Panc1 (cell line): ENCODE measurements at regions not wholly inside any gene's neighbourhood (a gene's known extent, or its start where the extent isn't known, plus 50 kb on each side); places are given as distances from the start of the nearest gene placed in this dataset.

ENCODE experiments used
- ATAC-seq: fragments of 200-7000 bp; cut with Tn5 transposase; 2 replicates; pipeline ENCODE4 v1.9.1; 2020; ENCODE audit warnings: mild to moderate bottlenecking, moderate library complexity
- BruUV-seq: library from RNA; stranded (reverse); fragments of 400-500 nt; replicated peaks from 2 replicates; lab custom pipeline; 2021; lab: Mats Ljungman, UMichigan
- CTCF ChIA-PET: fragments of 300-600 bp; sonication (Branson Sonifier 250); formaldehyde crosslinking; loops from one replicate; lab custom pipeline; 2022; ENCODE audit warnings: antibody characterized with exemption; lab: Charles Lee
- POLR2A ChIA-PET: fragments of 300-600 bp; sonication (Branson Sonifier 250); formaldehyde crosslinking; loops from one replicate; lab custom pipeline; 2022; ENCODE audit warnings: antibody characterized with exemption; lab: Charles Lee
- DNase-seq: peaks from one replicate; pipeline ENCODE4 v3.0.0-alpha.2; 2010; ENCODE audit warnings: low read depth, low spot score
- H3K27ac ChIP-seq: 2 replicates; pipeline ENCODE4 v1.5.1; 2011; ENCODE audit warnings: mild to moderate bottlenecking, low read length, inconsistent platforms
- H3K27me3 ChIP-seq: fragments of 200-500 bp; sonication (Bioruptor generic); 2 replicates; pipeline ENCODE4 v1.6.0; 2014; ENCODE audit warnings: low read length, inconsistent platforms; ENCODE audit not compliant: control insufficient read depth, insufficient read depth
- H3K36me3 ChIP-seq: fragments of 200-500 bp; sonication (Bioruptor generic); 2 replicates; pipeline ENCODE4 v1.5.1; 2014; ENCODE audit warnings: inconsistent platforms, mild to moderate bottlenecking, low read length, moderate library complexity; ENCODE audit not compliant: control insufficient read depth, insufficient read depth
- H3K4me1 ChIP-seq: 2 replicates; pipeline ENCODE4 v1.5.1; 2011; ENCODE audit warnings: inconsistent platforms, mild to moderate bottlenecking, low read length, moderate library complexity; ENCODE audit not compliant: control insufficient read depth, insufficient read depth
- H3K4me3 ChIP-seq, 2 experiments: 2 replicates each; pipeline ENCODE4 v1.5.1; 2011 to 2012; ENCODE audit warnings: low read depth in 2 of 2, low read length in 2 of 2, mild to moderate bottlenecking in 2 of 2, inconsistent platforms in 1 of 2, moderate library complexity in 1 of 2
- H3K9me3 ChIP-seq: fragments of 200-500 bp; sonication (Bioruptor generic); 2 replicates; pipeline ENCODE4 v1.5.1; 2014; ENCODE audit warnings: low read depth, mild to moderate bottlenecking, inconsistent platforms, low read length, moderate library complexity; ENCODE audit not compliant: control insufficient read depth, insufficient read depth
- CTCF ChIP-seq: fragments of 450-650 bp; IDR thresholded peaks from 2 replicates; pipeline ENCODE4 v1.5.1; 2017; ENCODE audit warnings: mild to moderate bottlenecking
- POLR2AphosphoS5 ChIP-seq: IDR thresholded peaks from 2 replicates; pipeline ENCODE4 v1.6.1; 2012; ENCODE audit warnings: mild to moderate bottlenecking, low read depth, low read length, moderate library complexity
- SIN3A ChIP-seq: IDR thresholded peaks from 2 replicates; pipeline ENCODE4 v1.6.1; 2012; ENCODE audit warnings: low read depth, mild to moderate bottlenecking, low read length, moderate library complexity, borderline replicate concordance; ENCODE audit not compliant: insufficient read depth
- TCF7L2 ChIP-seq: IDR thresholded peaks from 2 replicates; pipeline ENCODE4 v1.6.1; 2011; ENCODE audit warnings: mild to moderate bottlenecking, low read depth, low read length, inconsistent platforms
- in situ Hi-C: cut with HindIII; loops from 2 replicates; pipeline ENCODE4 v1.10.0; 2016; ENCODE audit warnings: low sequenced_read_pairs, low pct_unique_long_range_greater_than_20kb
- intact Hi-C: fragments of 100-400 bp; cut with micrococcal nuclease; formaldehyde crosslinking; loops from one replicate; pipeline ENCODE4 v1.10.0; 2022; ENCODE audit not compliant: unreplicated experiment
- TF ChIP-seq, protein P1 (sequence below), 2 experiments: IDR thresholded peaks; 2 replicates each; pipeline ENCODE4 v1.6.1; 2011 to 2012; ENCODE audit warnings: low read depth in 2 of 2, control low read depth in 1 of 2, low read length in 1 of 2, mild to moderate bottlenecking in 1 of 2, moderate library complexity in 1 of 2; ENCODE audit not compliant: insufficient read depth in 1 of 2

- no peaks in the 10 kb centered on the region; the same call in 1 of the 2 replicates for H3K36me3 ChIP-seq
- intact Hi-C loops: no loop called here
- no TSS peak for BruUV-seq
- no peak for TF ChIP-seq SIN3A
- TF ChIP-seq CTCF: no peak
- TF ChIP-seq POLR2AphosphoS5: no peak
- TF ChIP-seq, protein P1, sequence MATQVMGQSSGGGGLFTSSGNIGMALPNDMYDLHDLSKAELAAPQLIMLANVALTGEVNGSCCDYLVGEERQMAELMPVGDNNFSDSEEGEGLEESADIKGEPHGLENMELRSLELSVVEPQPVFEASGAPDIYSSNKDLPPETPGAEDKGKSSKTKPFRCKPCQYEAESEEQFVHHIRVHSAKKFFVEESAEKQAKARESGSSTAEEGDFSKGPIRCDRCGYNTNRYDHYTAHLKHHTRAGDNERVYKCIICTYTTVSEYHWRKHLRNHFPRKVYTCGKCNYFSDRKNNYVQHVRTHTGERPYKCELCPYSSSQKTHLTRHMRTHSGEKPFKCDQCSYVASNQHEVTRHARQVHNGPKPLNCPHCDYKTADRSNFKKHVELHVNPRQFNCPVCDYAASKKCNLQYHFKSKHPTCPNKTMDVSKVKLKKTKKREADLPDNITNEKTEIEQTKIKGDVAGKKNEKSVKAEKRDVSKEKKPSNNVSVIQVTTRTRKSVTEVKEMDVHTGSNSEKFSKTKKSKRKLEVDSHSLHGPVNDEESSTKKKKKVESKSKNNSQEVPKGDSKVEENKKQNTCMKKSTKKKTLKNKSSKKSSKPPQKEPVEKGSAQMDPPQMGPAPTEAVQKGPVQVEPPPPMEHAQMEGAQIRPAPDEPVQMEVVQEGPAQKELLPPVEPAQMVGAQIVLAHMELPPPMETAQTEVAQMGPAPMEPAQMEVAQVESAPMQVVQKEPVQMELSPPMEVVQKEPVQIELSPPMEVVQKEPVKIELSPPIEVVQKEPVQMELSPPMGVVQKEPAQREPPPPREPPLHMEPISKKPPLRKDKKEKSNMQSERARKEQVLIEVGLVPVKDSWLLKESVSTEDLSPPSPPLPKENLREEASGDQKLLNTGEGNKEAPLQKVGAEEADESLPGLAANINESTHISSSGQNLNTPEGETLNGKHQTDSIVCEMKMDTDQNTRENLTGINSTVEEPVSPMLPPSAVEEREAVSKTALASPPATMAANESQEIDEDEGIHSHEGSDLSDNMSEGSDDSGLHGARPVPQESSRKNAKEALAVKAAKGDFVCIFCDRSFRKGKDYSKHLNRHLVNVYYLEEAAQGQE (IDR thresholded peaks at IDR 0.05; ENCODE audit: insufficient read depth in 1 of 2, low read depth in 2 of 2, low read length in 1 of 2): no peak
- no peak for TF ChIP-seq TCF7L2
- H3K27ac ChIP-seq: no peak overlapping the region
- H3K27me3 ChIP-seq: no peaks in the 10 kb centered on the region
- ChIA-PET POLR2A (no interaction called here), CTCF (interaction anchor here (0.7 kb wide), 1 partner anchor 286 kb away, joined by 4 read pairs; no protein-coding TSS in a partner anchor)
- H3K9me3 ChIP-seq: no peaks in the 10 kb centered on the region
- ATAC-seq (no peak), DNase-seq (no peak)
- in situ Hi-C loops: no loop called here
- no peaks in the 10 kb centered on the region for H3K4me1 ChIP-seq
- no peak overlapping the region for H3K4me3 ChIP-seq
Observed at GRCh38 chr3:176526942-176527341, 670.3 kb downstream of the TBL1XR1 start.

GRCh38 chr3:176526225-176526624 is 671.1 kb downstream of the TBL1XR1 start:
- intact Hi-C loops: no loop called here
- in situ Hi-C loops: no loop called here
- no peaks in the 10 kb centered on the region for H3K4me1 ChIP-seq
- ChIA-PET CTCF (no interaction called here), POLR2A (no interaction called here)
- H3K4me3 ChIP-seq: no peak overlapping the region
- DNase-seq (no peak), ATAC-seq (no peak)
- H3K36me3 ChIP-seq: no peaks in the 10 kb centered on the region; the same call in 1 of the 2 replicates
- no peaks in the 10 kb centered on the region for H3K27me3 ChIP-seq
- no TSS peak for BruUV-seq
- no peaks in the 10 kb centered on the region for H3K9me3 ChIP-seq
- TF ChIP-seq POLR2AphosphoS5: no peak
- TF ChIP-seq, protein P1 (IDR thresholded peaks at IDR 0.05; ENCODE audit: insufficient read depth in 1 of 2, low read depth in 2 of 2, low read length in 1 of 2): no peak
- no peak for TF ChIP-seq CTCF
- no peak for TF ChIP-seq TCF7L2
- TF ChIP-seq SIN3A: no peak
- H3K27ac ChIP-seq: no peak overlapping the region
